ENCODE measurements at regions not wholly inside any gene's neighbourhood (a gene's known extent, or its start where the extent isn't known, plus 50 kb on each side); places are given as distances from the start of the nearest gene placed in this dataset.

- TF ChIP-seq RAD21 (conservative IDR thresholded peaks at IDR 0.05), result no peak
- no peak for TF ChIP-seq CTCF (IDR thresholded peaks at IDR 0.05; ENCODE audit: poor library complexity, severe bottlenecking)
- TF ChIP-seq EP300 (conservative IDR thresholded peaks at IDR 0.05; ENCODE audit: poor library complexity, severe bottlenecking), result no peak
- TF ChIP-seq REST (IDR thresholded peaks at IDR 0.05; ENCODE audit: borderline replicate concordance), result no peak
- no peak for TF ChIP-seq POLR2AphosphoS5 (IDR thresholded peaks at IDR 0.05)
- no peak for TF ChIP-seq MXI1 (conservative IDR thresholded peaks at IDR 0.05; ENCODE audit: poor library complexity, severe bottlenecking)
- no peak for TF ChIP-seq TAF1 (IDR thresholded peaks at IDR 0.05; ENCODE audit: low read depth)
Observed at GRCh38 chr12:67474934-67475620, 173.5 kb upstream of the DYRK2 start.

Data from neural cell (in vitro differentiated cells).